ENCODE measurements at regions not wholly inside any gene's neighbourhood (a gene's known extent, or its start where the extent isn't known, plus 50 kb on each side); places are given as distances from the start of the nearest gene placed in this dataset.

- no peak for DNase-seq (ENCODE audit: low read depth in 2 of 2)
Measured at GRCh38 chr2:19719540-19719939, 182.2 kb downstream of the TTC32 start.

DNA sequence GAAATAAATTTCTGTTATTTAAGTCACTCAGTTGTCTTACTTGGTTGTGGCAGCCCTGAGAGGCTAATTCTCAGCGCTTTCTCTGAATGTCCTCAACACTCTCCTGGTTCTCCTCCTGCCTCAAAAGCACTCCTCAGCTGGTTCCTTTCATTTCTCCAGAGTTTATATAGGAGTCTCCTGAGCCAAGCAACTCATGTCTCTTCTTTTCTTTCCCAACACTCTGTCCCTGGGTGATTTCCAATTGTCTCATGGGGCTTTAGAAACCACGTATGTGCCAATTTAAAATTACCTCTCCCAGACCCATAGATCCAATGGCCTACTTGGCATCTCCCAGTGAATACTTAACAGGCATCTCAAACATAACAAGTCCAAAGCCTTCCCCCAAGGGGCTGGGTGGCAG, 184.3 kb downstream of the TTC32 start:
- DNase-seq (ENCODE audit: low read depth in 2 of 2) = no peak

- DNase-seq (ENCODE audit: low read depth in 2 of 2) = no peak
Measured at GRCh38 chr2:19714926-19715325, 186.9 kb downstream of the TTC32 start.

DNA sequence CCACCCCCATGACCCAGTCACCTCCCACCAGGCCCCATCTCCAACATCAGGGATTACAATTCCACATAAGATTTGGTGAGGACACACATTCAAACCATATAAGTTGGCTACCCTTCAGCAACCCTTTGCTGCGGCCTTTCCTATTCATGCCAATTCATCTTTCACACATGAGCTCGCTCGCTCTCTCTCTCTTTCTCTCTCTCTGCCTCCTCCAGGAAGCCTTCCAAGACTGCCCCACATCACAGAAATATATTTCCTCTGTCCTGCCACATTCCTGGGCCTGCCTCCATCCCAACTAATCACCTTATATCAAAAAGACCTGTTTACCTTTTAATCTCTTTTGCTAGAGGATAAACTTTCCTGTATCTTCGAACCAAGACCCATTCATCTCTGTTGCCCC, 188.9 kb downstream of the TTC32 start:
- DNase-seq (ENCODE audit: low read depth in 2 of 2) = no peak

DNA sequence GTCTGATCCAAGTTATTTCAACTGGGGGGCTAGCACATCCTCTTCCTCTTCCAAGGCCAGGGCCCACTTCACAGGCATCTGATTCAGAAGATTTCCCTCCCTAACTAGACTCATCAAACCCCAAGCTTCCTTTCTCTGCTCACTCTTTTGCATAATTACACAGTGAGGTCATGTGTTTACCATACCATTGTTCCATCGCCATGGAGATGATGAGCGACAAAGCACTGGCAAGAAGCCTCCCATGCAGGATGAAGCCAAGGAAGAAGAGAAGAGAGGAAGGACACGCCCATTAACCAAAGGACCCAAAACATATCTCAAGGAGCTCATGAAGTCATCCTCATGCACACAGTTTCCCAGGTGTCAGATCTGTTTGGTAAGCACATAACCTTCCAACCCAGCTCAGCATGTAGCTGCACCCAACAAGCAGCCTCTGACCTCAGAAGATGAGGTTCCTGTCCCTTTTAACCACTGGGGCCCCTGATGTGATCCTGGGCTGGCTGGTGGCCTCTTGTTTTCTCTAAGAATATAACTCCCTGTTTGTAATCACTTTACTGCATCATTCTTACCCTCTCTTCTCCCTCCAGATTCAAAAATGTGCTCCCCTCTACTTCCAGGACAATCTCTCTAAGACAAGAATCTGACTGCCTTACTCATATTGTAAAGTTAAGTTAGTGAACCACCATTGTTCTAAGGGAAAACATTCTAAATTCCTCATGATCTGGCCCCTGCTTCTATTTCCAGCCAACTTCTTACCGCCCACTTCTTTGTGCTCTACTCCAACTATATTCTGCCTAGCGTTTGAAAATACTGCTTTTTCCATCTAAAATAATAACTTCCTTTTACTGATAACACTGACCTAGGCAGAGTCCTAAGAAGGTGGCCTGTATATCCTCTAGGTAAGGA, 190.1 kb downstream of the TTC32 start:
- no peak for DNase-seq (ENCODE audit: low read depth in 2 of 2)

GRCh38 chr2:19710230-19710629, 191.6 kb downstream of the TTC32 start:
- no peak for DNase-seq (ENCODE audit: low read depth in 2 of 2)

- DNase-seq (ENCODE audit: low read depth in 2 of 2) = no peak
Measured at GRCh38 chr2:19709553-19709952, 192.2 kb downstream of the TTC32 start.

DNA sequence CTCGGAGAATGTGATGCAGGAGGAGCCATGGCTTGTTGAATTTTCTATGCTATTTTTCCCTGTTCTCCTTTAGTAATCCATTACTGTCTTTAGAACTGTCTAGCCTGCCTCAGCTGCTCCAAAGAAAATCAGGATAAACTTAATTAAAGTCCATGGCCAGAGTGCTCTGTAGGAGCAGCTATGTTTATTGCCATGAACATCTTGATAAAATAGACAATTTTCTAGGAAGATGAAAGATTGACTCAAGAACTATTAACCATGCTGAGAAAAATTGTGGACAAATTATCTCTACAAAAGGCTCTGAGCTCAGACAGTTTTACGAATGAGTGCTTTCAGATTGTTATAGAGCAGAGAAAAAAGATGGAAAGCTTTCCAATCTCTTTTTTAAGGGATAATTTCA, 193.0 kb downstream of the TTC32 start:
- DNase-seq (ENCODE audit: low read depth in 2 of 2) = no peak

- DNase-seq (ENCODE audit: low read depth in 2 of 2) = no peak
Measured at GRCh38 chr2:19706332-19706731, 195.5 kb downstream of the TTC32 start.

DNA sequence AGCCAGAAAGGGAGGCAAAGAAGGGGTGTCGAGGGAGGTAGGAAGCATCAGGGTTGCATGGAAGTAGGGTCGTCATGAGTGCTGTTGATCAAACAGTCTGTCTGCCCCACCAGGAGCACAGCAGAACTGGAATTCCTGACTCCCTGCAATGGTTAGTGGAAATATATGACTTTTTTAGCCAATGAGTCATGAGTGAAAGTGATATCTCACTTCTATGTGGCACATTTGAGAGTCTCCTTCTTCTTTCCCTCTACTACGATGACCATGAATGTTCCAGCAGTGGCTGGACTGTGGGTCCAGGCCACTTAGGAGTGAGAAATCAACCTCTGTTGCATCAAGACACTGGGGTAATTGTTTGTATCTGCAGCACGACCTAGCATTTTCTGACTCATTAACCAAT, 199.5 kb downstream of the TTC32 start:
- no peak for DNase-seq (ENCODE audit: low read depth in 2 of 2)

DNA sequence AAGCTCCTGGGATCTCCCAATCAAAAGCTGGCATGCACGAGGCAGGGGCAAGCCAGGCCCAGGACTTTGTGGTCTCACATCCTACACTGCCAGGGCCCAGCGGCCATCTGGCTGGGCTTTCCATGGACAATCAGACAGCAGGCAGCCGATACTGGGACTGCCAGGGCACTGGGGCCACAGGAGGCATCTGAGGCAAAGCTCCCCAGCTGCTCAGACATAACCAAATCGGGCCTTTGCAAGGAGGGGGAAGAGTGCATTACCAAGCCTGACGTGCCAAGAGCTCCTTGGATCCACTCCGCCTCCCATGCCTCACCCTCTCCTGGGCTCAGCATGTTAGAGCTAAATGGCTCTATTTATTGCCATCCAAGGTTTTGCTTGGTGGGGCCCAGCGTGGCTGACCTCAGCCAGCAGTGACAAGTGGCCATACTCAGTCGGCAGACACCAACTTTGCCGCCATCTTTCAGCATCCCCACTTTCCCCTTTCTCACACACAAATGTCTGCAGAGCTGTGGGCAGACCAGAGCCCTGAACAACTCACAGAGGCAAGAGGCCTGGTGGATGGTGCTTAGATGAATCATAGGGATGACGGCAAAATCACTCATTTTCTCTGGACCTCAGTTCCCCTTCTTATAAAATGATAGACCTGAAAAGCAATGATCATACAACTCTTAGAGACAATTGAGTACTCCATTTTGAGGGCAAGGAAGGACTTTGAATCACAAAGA, 200.8 kb downstream of the TTC32 start:
- DNase-seq (ENCODE audit: low read depth in 2 of 2) = no peak

DNA sequence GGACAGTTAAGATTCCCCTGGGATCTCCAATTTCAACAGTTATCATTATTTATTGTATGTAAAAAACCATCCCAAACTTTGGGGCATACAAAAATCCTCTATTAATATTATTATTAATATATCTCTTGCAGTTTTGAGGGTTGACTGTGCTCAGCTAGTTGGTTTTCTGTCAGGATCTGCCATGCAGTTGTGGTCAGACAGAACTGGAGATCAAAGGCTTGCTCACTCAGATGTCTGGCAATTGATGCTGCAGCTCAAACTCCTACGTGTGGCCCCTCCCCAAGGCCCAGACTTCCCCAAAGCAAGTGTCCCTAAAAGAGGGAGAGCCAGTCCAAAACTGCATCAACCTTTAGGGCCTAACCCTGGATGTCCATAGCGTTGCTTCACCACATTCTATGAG, 204.7 kb downstream of the TTC32 start:
- DNase-seq (ENCODE audit: low read depth in 2 of 2) = no peak

DNA sequence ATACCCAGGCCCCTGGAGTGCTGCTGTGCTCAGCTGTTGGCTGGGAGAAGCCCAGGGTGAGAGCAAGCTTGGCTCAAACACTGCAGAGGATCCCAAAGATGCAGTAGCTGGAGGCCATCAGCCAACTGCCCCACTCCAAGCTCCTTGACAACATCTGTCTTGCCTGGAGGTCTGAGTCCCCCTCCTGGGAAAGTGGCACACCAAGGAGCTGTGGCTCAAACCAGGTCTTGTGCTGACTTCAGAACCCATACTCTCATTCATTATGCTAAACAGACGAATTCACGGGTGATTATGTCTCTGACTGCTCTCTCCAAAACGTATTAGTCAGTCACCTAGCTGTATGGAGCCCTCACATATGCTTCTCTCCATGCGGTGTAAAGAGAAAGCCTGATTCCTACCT, 206.1 kb downstream of the TTC32 start:
- DNase-seq (ENCODE audit: low read depth in 2 of 2) = no peak

GRCh38 chr2:19691892-19692291, 209.9 kb downstream of the TTC32 start:
- no peak for DNase-seq (ENCODE audit: low read depth in 2 of 2)

DNA sequence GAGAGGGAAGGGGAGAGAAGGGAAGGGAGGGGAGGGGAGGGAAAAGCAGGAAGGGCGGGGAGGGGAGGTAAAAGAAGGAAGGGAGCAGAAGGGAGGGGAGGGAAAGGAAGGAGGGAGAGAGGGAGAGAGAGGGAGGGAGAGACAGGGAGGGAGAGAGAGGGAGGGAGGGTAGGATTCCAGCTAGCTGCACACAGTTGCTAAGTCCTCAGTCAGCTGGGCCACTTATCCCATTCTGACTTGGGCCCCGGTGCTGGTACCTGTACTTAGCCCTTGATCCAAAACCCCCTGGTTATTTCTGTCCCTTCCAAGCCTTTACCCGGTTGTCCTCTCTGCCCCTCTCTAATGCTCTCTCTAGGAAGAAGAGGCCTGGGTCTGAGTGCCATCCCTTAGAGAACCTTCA, 211.4 kb downstream of the TTC32 start:
- no peak for DNase-seq (ENCODE audit: low read depth in 2 of 2)

- no peak for DNase-seq (ENCODE audit: low read depth in 2 of 2)
Measured at GRCh38 chr2:19689646-19690168, 212.1 kb downstream of the TTC32 start.

GRCh38 chr2:19688059-19688458, 213.7 kb downstream of the TTC32 start:
- DNase-seq (ENCODE audit: low read depth in 2 of 2) = no peak

- no peak for DNase-seq (ENCODE audit: low read depth in 2 of 2)
Measured at GRCh38 chr2:19687017-19687659, 214.6 kb downstream of the TTC32 start.

DNA sequence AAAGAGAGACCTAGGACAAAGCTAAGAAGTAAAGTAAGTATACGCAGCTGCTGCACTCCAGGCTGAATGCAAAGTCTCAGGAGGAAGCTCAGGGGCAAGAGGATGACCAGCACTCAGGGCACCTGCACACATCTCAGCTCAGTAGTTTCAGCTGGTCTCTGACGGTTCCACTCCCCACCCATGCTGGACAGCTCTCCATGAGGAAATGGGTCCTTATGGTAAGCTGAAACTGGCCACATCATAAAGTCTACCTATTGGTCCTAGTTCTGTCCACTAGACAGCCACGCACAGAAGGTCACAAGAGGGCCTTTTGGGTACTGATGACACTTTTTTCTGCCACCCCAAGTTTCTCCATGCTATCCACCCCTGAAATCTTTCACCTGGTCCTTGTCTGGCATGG, 215.3 kb downstream of the TTC32 start:
- no peak for DNase-seq (ENCODE audit: low read depth in 2 of 2)

DNA sequence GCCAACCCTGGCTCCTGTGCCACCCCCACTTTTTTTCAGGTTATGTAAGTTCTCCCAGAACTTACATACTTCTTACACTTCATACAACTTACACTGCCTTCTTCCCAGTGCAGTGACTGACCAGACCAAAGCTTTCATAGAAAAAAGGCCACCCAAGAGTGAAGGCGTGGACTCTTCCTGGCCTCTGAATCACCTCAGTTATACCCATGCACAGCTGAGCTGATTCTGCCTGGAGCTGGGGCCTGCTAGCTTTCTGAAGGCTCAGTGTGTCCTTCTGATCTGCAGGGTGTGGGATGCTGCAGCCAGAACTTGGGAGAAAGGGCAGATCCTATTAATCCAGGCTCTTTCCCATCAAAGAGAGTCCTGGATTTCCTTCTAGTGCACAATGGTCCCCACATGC, 216.1 kb downstream of the TTC32 start:
- no peak for DNase-seq (ENCODE audit: low read depth in 2 of 2)

GRCh38 chr2:19684516-19684915, 217.3 kb downstream of the TTC32 start:
- DNase-seq (ENCODE audit: low read depth in 2 of 2) = no peak

DNA sequence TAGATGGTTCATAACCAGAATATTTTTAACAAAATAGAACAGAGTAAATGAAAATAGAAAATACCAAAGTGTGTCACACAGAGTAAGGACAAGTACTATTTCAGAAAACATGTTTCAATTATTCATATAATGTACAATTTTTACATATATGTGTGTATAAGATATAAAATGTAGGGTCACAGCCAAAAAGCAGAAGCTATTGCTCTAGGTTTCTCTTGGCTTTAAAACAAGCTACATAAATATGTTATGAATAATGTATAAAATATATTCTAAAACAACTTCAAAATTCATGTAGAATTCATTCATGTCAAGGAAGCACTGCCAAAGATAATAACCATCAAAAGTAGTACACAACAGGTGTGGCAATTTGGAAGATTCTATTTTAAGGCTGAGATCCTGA, 218.2 kb downstream of the TTC32 start:
- no peak for DNase-seq (ENCODE audit: low read depth in 2 of 2)

DNA sequence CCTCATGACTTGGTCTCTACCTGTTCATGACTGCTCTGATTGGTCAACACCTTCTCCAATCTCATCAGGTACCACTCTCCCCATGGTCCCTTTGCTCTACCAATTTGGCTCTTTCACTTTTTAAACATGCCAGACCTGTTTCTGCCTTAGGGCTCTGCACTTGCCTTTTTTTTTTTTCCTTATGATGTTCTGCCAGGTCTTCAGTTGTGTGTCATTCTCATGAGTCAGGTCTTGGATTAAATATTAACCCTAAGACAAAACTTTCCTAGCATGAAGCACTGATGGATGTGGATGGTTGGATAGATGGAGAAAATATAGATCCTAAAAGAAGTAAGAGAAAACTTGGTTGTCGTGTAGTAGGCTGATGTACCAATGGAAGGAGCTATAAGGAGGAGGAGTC, 219.3 kb downstream of the TTC32 start:
- no peak for DNase-seq (ENCODE audit: low read depth in 2 of 2)

Data from stimulated activated CD4-positive, alpha-beta T cell treated with anti-CD3 and anti-CD28 coated beads, Interleukin-4, amount 100 ng/mL, for 48 hours (primary cell).